GM06990 (cell line): ENCODE measurements at regions not wholly inside any gene's neighbourhood (a gene's known extent, or its start where the extent isn't known, plus 50 kb on each side); places are given as distances from the start of the nearest gene placed in this dataset.

Source experiments
- DNase-seq: peaks from one replicate; pipeline ENCODE4 v3.0.0-alpha.2; 2011; ENCODE audit not compliant: insufficient read length; ENCODE audit errors: extremely low read depth
- H3K27me3 ChIP-seq: replicated peaks from 2 replicates; pipeline ENCODE4 v1.6.0; 2011; ENCODE audit warnings: low read length; ENCODE audit not compliant: control insufficient read depth, insufficient read depth
- H3K36me3 ChIP-seq: 2 replicates; pipeline ENCODE4 v1.5.1; 2011; ENCODE audit warnings: low read length; ENCODE audit not compliant: control insufficient read depth, insufficient read depth
- H3K4me3 ChIP-seq: replicated peaks from 2 replicates; pipeline ENCODE4 v1.5.1; 2011; ENCODE audit warnings: low read depth, mild to moderate bottlenecking, control low read depth, low read length
- TF ChIP-seq, protein P1 (sequence below): IDR thresholded peaks from 2 replicates; pipeline ENCODE4 v1.5.1; 2011; ENCODE audit warnings: low read length, control low read depth, mild to moderate bottlenecking, inconsistent platforms; ENCODE audit not compliant: insufficient read depth, poor library complexity, severe bottlenecking

DNA sequence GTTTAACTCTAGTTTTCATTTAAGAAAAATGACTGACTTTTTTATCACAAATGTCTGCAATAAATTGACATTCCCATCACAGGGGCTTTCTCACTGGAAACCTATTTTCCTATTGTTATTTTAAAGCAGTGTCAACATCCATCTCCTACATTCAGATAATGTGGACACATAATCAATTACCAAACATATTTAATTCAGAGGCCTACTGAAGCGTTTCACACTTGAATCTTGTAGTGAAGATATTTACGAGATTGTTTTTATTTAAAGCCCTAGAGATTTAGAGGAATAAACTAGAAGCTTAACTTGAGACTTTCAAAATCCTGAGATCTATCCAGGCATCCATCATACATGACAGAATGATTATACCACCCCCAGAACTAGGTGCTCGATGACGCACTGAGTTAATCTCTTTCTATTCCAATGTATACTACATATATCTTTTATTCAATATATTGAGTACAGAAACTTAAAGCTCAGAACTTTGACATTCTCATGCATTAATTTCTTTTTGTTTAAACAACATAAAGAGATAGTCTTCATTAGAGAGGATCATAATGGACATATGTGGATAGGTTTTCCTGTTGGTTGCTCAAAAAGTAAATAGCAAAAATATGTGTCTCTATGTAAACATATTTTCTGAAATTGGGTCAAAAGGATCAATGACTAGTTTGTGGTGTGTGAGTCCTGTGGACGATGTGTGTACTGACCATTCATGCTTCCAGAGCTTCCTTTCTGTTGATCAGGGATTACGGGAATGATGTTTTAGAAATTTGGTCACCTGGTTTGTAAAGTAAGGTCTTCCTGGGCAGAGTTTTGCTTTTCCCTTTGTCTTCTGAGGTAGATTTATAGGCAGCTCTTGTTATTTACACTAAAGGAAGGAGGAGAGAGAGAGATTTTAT is 171.5 kb upstream of the HMCN1 start:
- DNase-seq: no peak
- TF ChIP-seq, protein P1, sequence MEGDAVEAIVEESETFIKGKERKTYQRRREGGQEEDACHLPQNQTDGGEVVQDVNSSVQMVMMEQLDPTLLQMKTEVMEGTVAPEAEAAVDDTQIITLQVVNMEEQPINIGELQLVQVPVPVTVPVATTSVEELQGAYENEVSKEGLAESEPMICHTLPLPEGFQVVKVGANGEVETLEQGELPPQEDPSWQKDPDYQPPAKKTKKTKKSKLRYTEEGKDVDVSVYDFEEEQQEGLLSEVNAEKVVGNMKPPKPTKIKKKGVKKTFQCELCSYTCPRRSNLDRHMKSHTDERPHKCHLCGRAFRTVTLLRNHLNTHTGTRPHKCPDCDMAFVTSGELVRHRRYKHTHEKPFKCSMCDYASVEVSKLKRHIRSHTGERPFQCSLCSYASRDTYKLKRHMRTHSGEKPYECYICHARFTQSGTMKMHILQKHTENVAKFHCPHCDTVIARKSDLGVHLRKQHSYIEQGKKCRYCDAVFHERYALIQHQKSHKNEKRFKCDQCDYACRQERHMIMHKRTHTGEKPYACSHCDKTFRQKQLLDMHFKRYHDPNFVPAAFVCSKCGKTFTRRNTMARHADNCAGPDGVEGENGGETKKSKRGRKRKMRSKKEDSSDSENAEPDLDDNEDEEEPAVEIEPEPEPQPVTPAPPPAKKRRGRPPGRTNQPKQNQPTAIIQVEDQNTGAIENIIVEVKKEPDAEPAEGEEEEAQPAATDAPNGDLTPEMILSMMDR: no peak
- H3K27me3 ChIP-seq: no peaks in the 10 kb centered on the region
- no peaks in the 10 kb centered on the region for H3K36me3 ChIP-seq
- H3K4me3 ChIP-seq: no peak overlapping the region

DNA sequence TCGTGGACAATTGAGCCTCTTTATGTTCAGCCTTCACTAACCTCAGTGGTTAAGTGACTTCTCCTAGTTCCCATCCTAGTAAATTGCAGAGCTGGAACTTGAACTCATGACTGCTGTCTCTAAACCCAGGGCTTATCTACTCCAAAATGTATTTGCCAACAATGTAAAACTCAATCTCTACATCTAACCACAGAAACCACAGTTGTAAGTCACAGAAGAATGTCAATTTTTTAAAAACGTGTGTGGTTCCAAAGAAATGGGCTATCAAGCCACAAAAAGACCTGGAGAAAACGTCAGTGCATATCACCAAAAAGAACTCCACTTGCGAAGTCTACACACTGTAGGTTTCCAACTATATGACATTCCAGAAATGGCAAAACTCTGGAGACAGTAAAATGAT is 172.6 kb upstream of the HMCN1 start:
- no peaks in the 10 kb centered on the region for H3K27me3 ChIP-seq
- H3K36me3 ChIP-seq: no peaks in the 10 kb centered on the region
- TF ChIP-seq, protein P1: no peak
- no peak overlapping the region for H3K4me3 ChIP-seq
- no peak for DNase-seq

DNA sequence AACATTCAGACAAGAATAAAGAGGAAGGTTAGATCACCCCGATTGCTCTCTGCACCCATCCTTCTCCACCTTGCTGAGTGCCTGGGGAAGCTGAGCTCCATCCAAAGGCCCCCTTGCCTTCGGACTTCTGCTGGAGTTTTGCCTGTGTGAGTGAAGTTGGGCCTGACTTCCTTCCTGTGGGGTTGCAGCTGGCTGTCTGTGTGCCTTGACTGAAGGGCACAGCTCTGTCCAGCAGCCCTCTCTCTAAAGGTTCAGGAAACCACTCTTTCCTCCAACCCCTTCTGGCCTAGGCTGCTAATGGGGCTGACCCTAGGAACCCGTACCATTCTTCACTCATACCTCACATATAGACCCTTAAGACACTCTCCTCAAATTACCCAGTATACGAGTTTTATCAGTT is 173.4 kb upstream of the HMCN1 start:
- Histone ChIP-seq H3K27me3 (no peaks in the 10 kb centered on the region), H3K4me3 (no peak overlapping the region), H3K36me3 (no peaks in the 10 kb centered on the region)
- TF ChIP-seq, protein P1: no peak
- DNase-seq: no peak

DNA sequence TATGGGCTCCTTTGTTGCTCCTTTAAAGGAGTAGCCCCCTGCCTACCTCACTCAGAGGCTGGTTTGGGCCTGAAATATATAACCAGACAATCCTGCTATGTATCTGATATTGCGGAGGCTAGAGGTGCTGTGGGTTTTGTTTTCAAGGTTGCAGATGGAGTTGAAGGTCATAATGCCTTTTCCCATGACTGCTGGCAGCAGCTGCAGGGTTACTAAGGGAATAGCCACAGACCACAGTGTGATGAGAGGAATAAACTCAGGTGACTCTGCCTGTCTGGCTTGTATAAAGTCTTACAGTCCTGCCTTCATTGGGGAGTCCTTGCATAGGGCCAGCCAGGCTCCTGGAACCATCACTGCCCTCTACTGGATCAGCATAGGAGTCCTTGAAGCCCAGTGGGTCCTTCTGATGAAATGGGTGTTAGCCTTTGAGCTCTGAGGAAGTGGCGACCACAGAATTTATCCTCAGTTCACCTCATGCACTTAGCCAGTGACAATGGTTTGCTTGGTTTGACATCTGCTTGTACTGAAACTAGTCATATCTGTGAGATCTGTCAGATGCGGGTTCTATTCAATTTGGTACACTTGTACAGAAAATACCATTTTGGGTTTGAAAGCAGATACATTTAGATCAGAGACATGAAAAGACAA is 174.4 kb upstream of the HMCN1 start:
- peak; percentile 51 for DNase-seq
- TF ChIP-seq, protein P1: peak; percentile 70
- no peak overlapping the region for H3K4me3 ChIP-seq

DNA sequence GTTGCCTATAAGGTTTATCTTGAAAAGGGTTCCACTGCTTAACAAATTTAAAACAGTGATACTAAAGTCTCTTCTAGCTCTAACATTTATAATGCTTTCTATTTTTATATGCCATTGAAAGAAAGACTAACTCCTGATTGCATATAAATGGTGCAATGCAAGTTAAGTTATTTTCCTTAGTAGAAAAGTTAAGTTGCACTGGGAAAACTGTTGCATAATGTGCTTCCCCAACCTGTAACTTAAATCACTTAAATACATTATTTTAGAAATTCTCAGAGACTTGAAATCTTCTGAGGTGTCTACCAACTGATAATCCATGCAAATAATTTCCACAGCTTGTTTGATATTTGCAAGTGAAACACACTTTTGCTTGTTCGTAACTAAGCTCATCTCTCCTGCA is 175.0 kb upstream of the HMCN1 start:
- TF ChIP-seq, protein P1: no peak
- no peak for DNase-seq
- H3K36me3 ChIP-seq: no peaks in the 10 kb centered on the region
- no peak overlapping the region for H3K4me3 ChIP-seq
- no peaks in the 10 kb centered on the region for H3K27me3 ChIP-seq

More for the DNA sequence above, 174.4 kb upstream of the HMCN1 start:
- no peaks in the 10 kb centered on the region for H3K27me3 ChIP-seq
- H3K36me3 ChIP-seq: no peaks in the 10 kb centered on the region
